ENCODE measurements at regions not wholly inside any gene's neighbourhood (a gene's known extent, or its start where the extent isn't known, plus 50 kb on each side); places are given as distances from the start of the nearest gene placed in this dataset.

- TF ChIP-seq REST (IDR thresholded peaks at IDR 0.05; ENCODE audit: insufficient read depth in 1 of 2, low read depth in 2 of 2, low read length in 1 of 2), result no peak
- TF ChIP-seq CTCF (IDR thresholded peaks at IDR 0.05), result no peak
Measured at GRCh38 chr3:132817646-132818177, 95.5 kb upstream of the NPHP3 start.

Measured in Panc1 (cell line).